NB4 (cell line): ENCODE measurements at regions not wholly inside any gene's neighbourhood (a gene's known extent, or its start where the extent isn't known, plus 50 kb on each side); places are given as distances from the start of the nearest gene placed in this dataset.

Source experiments
- CTCF ChIP-seq: IDR thresholded peaks from one replicate; pipeline ENCODE4 v1.5.1; 2012; ENCODE audit warnings: low read depth, low read length
- MAX ChIP-seq: IDR thresholded peaks from 2 replicates; pipeline ENCODE4 v1.6.1; 2011; ENCODE audit warnings: low read depth, low read length
- MYC ChIP-seq: IDR thresholded peaks from 2 replicates; pipeline ENCODE4 v1.6.1; 2011; ENCODE audit warnings: low read depth, low read length
- POLR2A ChIP-seq: IDR thresholded peaks from 2 replicates; pipeline ENCODE4 v1.6.1; 2011; ENCODE audit warnings: mild to moderate bottlenecking; ENCODE audit not compliant: insufficient read length; ENCODE audit errors: extremely low read depth

GRCh38 chr13:64662887-64663593 is 2567.1 kb downstream of the PCDH9 start:
- TF ChIP-seq CTCF (no peak), POLR2A (no peak), MAX (no peak), MYC (no peak)
